Naive thymus-derived CD4-positive, alpha-beta T cell (primary cell): ENCODE measurements at regions not wholly inside any gene's neighbourhood (a gene's known extent, or its start where the extent isn't known, plus 50 kb on each side); places are given as distances from the start of the nearest gene placed in this dataset.
A peak's percentile ranks its signal among the peaks of the same experiment; 100 is the strongest.

Experiments
- ATAC-seq: fragments of 150-1000 bp; cut with Tn5 transposase; 2 replicates; pipeline ENCODE4 v1.10.0; 2021; ENCODE audit warnings: mild to moderate bottlenecking, moderate library complexity
- CTCF ChIA-PET: fragments of 350-600 bp; sonication (Branson Sonifier 250); formaldehyde crosslinking; loops from one replicate; lab custom pipeline; 2021; ENCODE audit warnings: antibody characterized with exemption; lab: Charles Lee
- POLR2A ChIA-PET: fragments of 350-600 bp; sonication (Branson Sonifier 250); formaldehyde crosslinking; loops from one replicate; lab custom pipeline; 2021; ENCODE audit warnings: antibody characterized with exemption, inconsistent platforms; lab: Charles Lee
- DNase-seq, 9 donors: peaks; one replicate each; pipeline versions ENCODE4 v3.0.0 to v3.0.0-alpha.2; 2020 to 2022; ENCODE audit warnings: mixed read lengths in 1 of 9
- H3K27ac ChIP-seq: one replicate; pipeline ENCODE4 v1.7.0; 2013; ENCODE audit warnings: mild to moderate bottlenecking, low read depth, low read length, moderate library complexity
- H3K27me3 ChIP-seq, 2 donors: one replicate each; pipeline ENCODE4 v1.7.0; 2013; ENCODE audit warnings: low read length in 2 of 2, mild to moderate bottlenecking in 2 of 2, moderate library complexity in 2 of 2; ENCODE audit not compliant: control insufficient read depth in 2 of 2, insufficient read depth in 2 of 2
- H3K36me3 ChIP-seq, 3 experiments: 1 replicate in 2 of 3; 2 replicates in 1 of 3; pipeline ENCODE4 v1.7.0; 2013; ENCODE audit warnings: low read length in 3 of 3, mild to moderate bottlenecking in 3 of 3, moderate library complexity in 1 of 3; ENCODE audit not compliant: insufficient read depth in 3 of 3, control insufficient read depth in 2 of 3
- H3K4me1 ChIP-seq, 2 donors: one replicate each; pipeline ENCODE4 v1.7.0; 2013; ENCODE audit warnings: low read length in 2 of 2, mild to moderate bottlenecking in 2 of 2, moderate library complexity in 1 of 2; ENCODE audit not compliant: control insufficient read depth in 2 of 2, insufficient read depth in 2 of 2
- H3K4me3 ChIP-seq: 2 replicates; pipeline ENCODE4 v1.7.0; 2013; ENCODE audit warnings: mild to moderate bottlenecking, low read length
- H3K9me3 ChIP-seq, 3 experiments: 1 replicate in 2 of 3; 2 replicates in 1 of 3; pipeline ENCODE4 v1.7.0; 2013; ENCODE audit warnings: low read length in 3 of 3; ENCODE audit not compliant: control insufficient read depth in 2 of 3
- H3K27ac Mint-ChIP-seq, 9 donors: one replicate each; pipeline ENCODE4 v1.8.0; 2020 to 2022; ENCODE audit warnings: mixed read lengths in 9 of 9, mild to moderate bottlenecking in 8 of 9, moderate library complexity in 5 of 9, inconsistent platforms in 2 of 9
- H3K27me3 Mint-ChIP-seq, 5 donors: one replicate each; pipeline ENCODE4 v1.8.0; 2021 to 2022; ENCODE audit warnings: mixed read lengths in 5 of 5, mild to moderate bottlenecking in 1 of 5
- H3K36me3 Mint-ChIP-seq, 5 donors: one replicate each; pipeline ENCODE4 v1.8.0; 2020 to 2022; ENCODE audit warnings: mixed read lengths in 5 of 5, mild to moderate bottlenecking in 3 of 5, inconsistent platforms in 1 of 5
- H3K4me1 Mint-ChIP-seq, 7 donors: one replicate each; pipeline ENCODE4 v1.8.0; 2020 to 2022; ENCODE audit warnings: mixed read lengths in 7 of 7, mild to moderate bottlenecking in 3 of 7, inconsistent platforms in 1 of 7
- H3K4me3 Mint-ChIP-seq, 10 donors: one replicate each; pipeline ENCODE4 v1.8.0; 2020 to 2022; ENCODE audit warnings: mild to moderate bottlenecking in 10 of 10, mixed read lengths in 10 of 10, moderate library complexity in 6 of 10, inconsistent platforms in 2 of 10
- H3K9me3 Mint-ChIP-seq, 11 donors: one replicate each; pipeline ENCODE4 v1.8.0; 2020 to 2022; ENCODE audit warnings: mixed read lengths in 11 of 11, mild to moderate bottlenecking in 4 of 11, inconsistent platforms in 1 of 11, moderate library complexity in 1 of 11
- intact Hi-C, 2 donors: fragments of 100-400 bp; cut with micrococcal nuclease; formaldehyde crosslinking; loops; one replicate each; pipeline ENCODE4 v1.15.1; 2023

- CTCF ChIA-PET, result no interaction called here
- Histone ChIP-seq H3K4me3 (no peak overlapping the region), H3K27ac (no peak overlapping the region), H3K9me3 (no peaks in the 10 kb centered on the region), H3K27me3 (peaks cover 0 to 3% of the 10 kb centered on the region in 2 donors), H3K36me3 (no peaks in the 10 kb centered on the region), H3K4me1 (no peaks in the 10 kb centered on the region)
- Mint-ChIP-seq H3K4me3 (no peak overlapping the region), H3K4me1 (no peaks in the 10 kb centered on the region), H3K27me3 (peaks cover 8 to 45% (median 26%) of the 10 kb centered on the region in 5 donors), H3K9me3 (no peaks in the 10 kb centered on the region), H3K36me3 (no peaks in the 10 kb centered on the region), H3K27ac (no peak overlapping the region)
- POLR2A ChIA-PET, result no interaction called here
- intact Hi-C loops, result no loop called here
- ATAC-seq (no peak), DNase-seq (no peak)
These were observed 132.5 kb downstream of the ZNF326 start for GRCh38 chr1:90127288-90127953.

GRCh38 chr1:90126834-90127233 is 131.9 kb downstream of the ZNF326 start:
- CTCF ChIA-PET, result no interaction called here
- intact Hi-C loops, result no loop called here
- Histone ChIP-seq H3K4me1 (no peaks in the 10 kb centered on the region), H3K36me3 (no peaks in the 10 kb centered on the region), H3K9me3 (no peaks in the 10 kb centered on the region), H3K27me3 (peaks cover 0 to 3% of the 10 kb centered on the region in 2 donors), H3K27ac (no peak overlapping the region), H3K4me3 (no peak overlapping the region)
- H3K27ac Mint-ChIP-seq, result no peak overlapping the region
- POLR2A ChIA-PET, result no interaction called here
- no peaks in the 10 kb centered on the region for H3K36me3 Mint-ChIP-seq
- ATAC-seq (no peak), DNase-seq (no peak)
- peaks cover 10 to 46% (median 21%) of the 10 kb centered on the region in 5 donors for H3K27me3 Mint-ChIP-seq
- H3K9me3 Mint-ChIP-seq, result no peaks in the 10 kb centered on the region
- no peak overlapping the region for H3K4me3 Mint-ChIP-seq
- H3K4me1 Mint-ChIP-seq, result no peaks in the 10 kb centered on the region

- CTCF ChIA-PET, result no interaction called here
- peaks cover 0 to 3% of the 10 kb centered on the region in 2 donors for H3K27me3 ChIP-seq
- Mint-ChIP-seq H3K4me1 (no peaks in the 10 kb centered on the region), H3K36me3 (peaks cover 0 to 4% (median 0%) of the 10 kb centered on the region in 5 donors), H3K27me3 (peaks cover 10 to 43% (median 40%) of the 10 kb centered on the region in 5 donors), H3K9me3 (peaks cover 0 to 12% (median 4%) of the 10 kb centered on the region in 11 donors), H3K4me3 (no peak overlapping the region), H3K27ac (no peak overlapping the region)
- H3K9me3 ChIP-seq, result no peaks in the 10 kb centered on the region
- no peaks in the 10 kb centered on the region for H3K36me3 ChIP-seq
- ATAC-seq (no peak), DNase-seq (no peak)
- POLR2A ChIA-PET, result no interaction called here
- H3K27ac ChIP-seq, result no peak overlapping the region
- no peaks in the 10 kb centered on the region for H3K4me1 ChIP-seq
- H3K4me3 ChIP-seq, result no peak overlapping the region
- intact Hi-C loops, result no loop called here
These were observed 127.9 kb downstream of the ZNF326 start for GRCh38 chr1:90122654-90123340.

GRCh38 chr1:90114521-90115141 is 119.7 kb downstream of the ZNF326 start:
- Histone ChIP-seq H3K27me3 (peaks cover 0 to 4% of the 10 kb centered on the region in 2 donors), H3K27ac (no peak overlapping the region), H3K4me3 (no peak overlapping the region), H3K9me3 (no peaks in the 10 kb centered on the region), H3K36me3 (no peaks in the 10 kb centered on the region), H3K4me1 (no peaks in the 10 kb centered on the region)
- CTCF ChIA-PET, result interaction anchor here (0.6 to 0.9 kb wide), 2 partner anchors 50 to 1050 kb away, joined by 3 read pairs; no protein-coding TSS in a partner anchor
- no peak for ATAC-seq
- H3K27me3 Mint-ChIP-seq, result peaks cover 26 to 50% (median 31%) of the 10 kb centered on the region in 5 donors
- no peak overlapping the region for H3K27ac Mint-ChIP-seq
- H3K36me3 Mint-ChIP-seq, result peaks cover 0 to 3% (median 0%) of the 10 kb centered on the region in 5 donors
- intact Hi-C loops, result loop anchor here (5.0 to 10.0 kb wide), 3 partner anchors 332 to 1050 kb away; no protein-coding TSS in a partner anchor
- POLR2A ChIA-PET, result no interaction called here
- H3K4me1 Mint-ChIP-seq, result no peaks in the 10 kb centered on the region
- DNase-seq, result peak in 3 of 9 donors; percentile 3 to 18 (median 3)
- H3K9me3 Mint-ChIP-seq, result peaks cover 0 to 5% (median 3%) of the 10 kb centered on the region in 11 donors
- H3K4me3 Mint-ChIP-seq, result no peak overlapping the region

GRCh38 chr1:90107990-90108389 is 113.1 kb downstream of the ZNF326 start:
- ATAC-seq (no peak), DNase-seq (no peak)
- no peak overlapping the region for H3K4me3 ChIP-seq
- no peaks in the 10 kb centered on the region for H3K4me1 ChIP-seq
- H3K9me3 ChIP-seq, result no peaks in the 10 kb centered on the region
- H3K27ac Mint-ChIP-seq, result no peak overlapping the region
- peaks cover 20 to 41% (median 30%) of the 10 kb centered on the region in 5 donors for H3K27me3 Mint-ChIP-seq
- intact Hi-C loops, result no loop called here
- no peak overlapping the region for H3K27ac ChIP-seq
- no peaks in the 10 kb centered on the region for H3K9me3 Mint-ChIP-seq
- H3K36me3 Mint-ChIP-seq, result no peaks in the 10 kb centered on the region
- H3K4me3 Mint-ChIP-seq, result no peak overlapping the region
- CTCF ChIA-PET, result no interaction called here
- H3K4me1 Mint-ChIP-seq, result no peaks in the 10 kb centered on the region
- peaks cover 0 to 4% of the 10 kb centered on the region in 2 donors for H3K27me3 ChIP-seq
- POLR2A ChIA-PET, result no interaction called here
- H3K36me3 ChIP-seq, result no peaks in the 10 kb centered on the region

- ChIA-PET POLR2A (no interaction called here), CTCF (no interaction called here)
- no peak for ATAC-seq
- Mint-ChIP-seq H3K4me1 (no peaks in the 10 kb centered on the region), H3K27me3 (peaks cover 9 to 37% (median 25%) of the 10 kb centered on the region in 5 donors), H3K27ac (no peak overlapping the region), H3K4me3 (no peak overlapping the region), H3K36me3 (no peaks in the 10 kb centered on the region), H3K9me3 (no peaks in the 10 kb centered on the region)
- H3K27ac ChIP-seq, result no peak overlapping the region
- H3K4me1 ChIP-seq, result no peaks in the 10 kb centered on the region
- H3K4me3 ChIP-seq, result no peak overlapping the region
- no peaks in the 10 kb centered on the region for H3K9me3 ChIP-seq
- intact Hi-C loops, result no loop called here
- peaks cover 0 to 4% of the 10 kb centered on the region in 2 donors for H3K27me3 ChIP-seq
- H3K36me3 ChIP-seq, result no peaks in the 10 kb centered on the region
- DNase-seq, result no peak
These were observed 111.4 kb downstream of the ZNF326 start for GRCh38 chr1:90106311-90106710.
